Ishikawa (cell line): ENCODE measurements at regions not wholly inside any gene's neighbourhood (a gene's known extent, or its start where the extent isn't known, plus 50 kb on each side); places are given as distances from the start of the nearest gene placed in this dataset.

ENCODE experiments used
- CEBPB ChIP-seq: IDR thresholded peaks from 2 replicates; pipeline ENCODE4 v1.6.1; 2012
- CREB1 ChIP-seq: IDR thresholded peaks from 2 replicates; pipeline ENCODE4 v1.6.1; 2012; ENCODE audit warnings: low read depth
- EGR1 ChIP-seq: IDR thresholded peaks from 2 replicates; pipeline ENCODE4 v1.6.1; 2012
- EP300 ChIP-seq: IDR thresholded peaks from 2 replicates; pipeline ENCODE4 v1.6.1; 2012; ENCODE audit warnings: borderline replicate concordance
- FOXM1 ChIP-seq: IDR thresholded peaks from 2 replicates; pipeline ENCODE4 v1.6.1; 2012; ENCODE audit warnings: low read depth, borderline replicate concordance
- MAX ChIP-seq: IDR thresholded peaks from 2 replicates; pipeline ENCODE4 v1.6.1; 2012
- NFIC ChIP-seq: IDR thresholded peaks from 2 replicates; pipeline ENCODE4 v1.6.1; 2012
- RAD21 ChIP-seq: IDR thresholded peaks from 2 replicates; pipeline ENCODE4 v1.6.1; 2012; ENCODE audit warnings: low read depth
- REST ChIP-seq: IDR thresholded peaks from 2 replicates; pipeline ENCODE4 v1.6.1; 2012; ENCODE audit warnings: low read depth, mild to moderate bottlenecking
- TAF1 ChIP-seq: IDR thresholded peaks from 2 replicates; pipeline ENCODE4 v1.6.1; 2012; ENCODE audit warnings: low read depth, mild to moderate bottlenecking
- TCF12 ChIP-seq: IDR thresholded peaks from 2 replicates; pipeline ENCODE4 v1.6.1; 2012; ENCODE audit warnings: low read depth
- TEAD4 ChIP-seq: IDR thresholded peaks from 2 replicates; pipeline ENCODE4 v1.6.1; 2012
- USF1 ChIP-seq: IDR thresholded peaks from 2 replicates; pipeline ENCODE4 v1.6.1; 2012
- YY1 ChIP-seq: IDR thresholded peaks from 2 replicates; pipeline ENCODE4 v1.6.1; 2012; ENCODE audit warnings: low read depth
- ZBTB7A ChIP-seq: IDR thresholded peaks from 2 replicates; pipeline ENCODE4 v1.6.1; 2012; ENCODE audit warnings: low read depth

GRCh38 chr2:37425408-37425807, 81.0 kb downstream of the QPCT start:
- TF ChIP-seq CEBPB (no peak), TEAD4 (no peak), YY1 (no peak), RAD21 (no peak), EP300 (no peak), NFIC (no peak), FOXM1 (no peak), EGR1 (no peak), ZBTB7A (no peak), TCF12 (no peak), TAF1 (no peak), MAX (no peak), CREB1 (no peak), REST (no peak), USF1 (no peak)

GRCh38 chr2:37427241-37427640, 82.8 kb downstream of the QPCT start:
- no peak for TF ChIP-seq ZBTB7A
- no peak for TF ChIP-seq CEBPB
- TF ChIP-seq USF1 = no peak

- TF ChIP-seq CEBPB = no peak
- TF ChIP-seq TEAD4 = no peak
- TF ChIP-seq EGR1 = no peak
- no peak for TF ChIP-seq FOXM1
- TF ChIP-seq USF1 = no peak
- no peak for TF ChIP-seq REST
- no peak for TF ChIP-seq ZBTB7A
- TF ChIP-seq TCF12 = no peak
- no peak for TF ChIP-seq MAX
- no peak for TF ChIP-seq CREB1
- no peak for TF ChIP-seq EP300
- TF ChIP-seq TAF1 = no peak
- no peak for TF ChIP-seq RAD21
- no peak for TF ChIP-seq NFIC
- no peak for TF ChIP-seq YY1
These were observed 91.9 kb downstream of the QPCT start for GRCh38 chr2:37436323-37436722.

- no peak for TF ChIP-seq EP300
- TF ChIP-seq NFIC = no peak
- TF ChIP-seq USF1 = no peak
- no peak for TF ChIP-seq TAF1
- no peak for TF ChIP-seq TEAD4
- TF ChIP-seq CREB1 = no peak
- no peak for TF ChIP-seq TCF12
- TF ChIP-seq CEBPB = no peak
- TF ChIP-seq ZBTB7A = no peak
- TF ChIP-seq EGR1 = no peak
- no peak for TF ChIP-seq REST
- TF ChIP-seq MAX = no peak
- TF ChIP-seq RAD21 = no peak
- no peak for TF ChIP-seq FOXM1
- no peak for TF ChIP-seq YY1
These were observed 94.8 kb downstream of the QPCT start for GRCh38 chr2:37439131-37439642.
